ENCODE measurements at regions not wholly inside any gene's neighbourhood (a gene's known extent, or its start where the extent isn't known, plus 50 kb on each side); places are given as distances from the start of the nearest gene placed in this dataset.

DNA sequence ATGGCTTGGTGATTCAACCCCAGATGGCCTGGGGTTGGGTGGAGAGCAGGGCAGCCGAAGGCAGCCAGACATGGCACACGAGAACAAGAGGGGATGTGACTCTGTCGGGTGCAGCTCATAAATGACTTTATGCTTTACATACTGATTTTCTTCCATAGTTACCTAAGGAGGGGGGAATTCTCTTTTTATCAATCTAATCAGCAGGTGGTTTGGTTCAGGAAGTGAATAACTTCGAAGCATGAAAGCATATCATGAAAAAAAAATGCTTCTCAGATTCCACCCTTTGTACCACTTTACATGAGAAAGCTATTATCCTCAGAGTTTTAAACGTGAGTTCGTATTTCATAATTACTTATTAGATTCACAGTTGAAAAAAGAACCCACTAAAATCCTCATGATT is 908.9 kb upstream of the LCORL start:
- ChIA-PET CTCF (no interaction called here), POLR2A (ENCODE audit: low non-redundant PET) (no interaction called here)
- intact Hi-C loops (cut with micrococcal nuclease; ENCODE audit: unreplicated experiment), result no loop called here

GRCh38 chr4:18923496-18924161 is 902.1 kb upstream of the LCORL start:
- Histone ChIP-seq H3K27ac (ENCODE audit: low read depth, low read length, poor library complexity, severe bottlenecking) (no peak overlapping the region), H3K9me3 (ENCODE audit: low read depth, low read length, poor library complexity, severe bottlenecking) (no peaks in the 10 kb centered on the region), H3K4me1 (ENCODE audit: insufficient read depth, low read length, poor library complexity, severe bottlenecking) (no peaks in the 10 kb centered on the region), H3K27me3 (replicated peaks; ENCODE audit: insufficient read depth, low read depth, low read length, poor library complexity) (no peaks in the 10 kb centered on the region), H3K36me3 (ENCODE audit: insufficient read depth, low read length, poor library complexity, severe bottlenecking) (no peaks in the 10 kb centered on the region), H3K4me3 (ENCODE audit: low read depth, low read length, poor library complexity, severe bottlenecking) (no peak overlapping the region)
- DNase-seq (ENCODE audit: low spot score), result no peak
- ChIA-PET CTCF (no interaction called here), POLR2A (ENCODE audit: low non-redundant PET) (no interaction called here)
- BruUV-seq (replicated peaks), result no TSS peak
- intact Hi-C loops (cut with micrococcal nuclease; ENCODE audit: unreplicated experiment), result no loop called here
- no peak for TF ChIP-seq EZH2 (IDR thresholded peaks at IDR 0.05; ENCODE audit: borderline replicate concordance, low read depth, low read length, poor library complexity, severe bottlenecking)
- TF ChIP-seq, protein P1, sequence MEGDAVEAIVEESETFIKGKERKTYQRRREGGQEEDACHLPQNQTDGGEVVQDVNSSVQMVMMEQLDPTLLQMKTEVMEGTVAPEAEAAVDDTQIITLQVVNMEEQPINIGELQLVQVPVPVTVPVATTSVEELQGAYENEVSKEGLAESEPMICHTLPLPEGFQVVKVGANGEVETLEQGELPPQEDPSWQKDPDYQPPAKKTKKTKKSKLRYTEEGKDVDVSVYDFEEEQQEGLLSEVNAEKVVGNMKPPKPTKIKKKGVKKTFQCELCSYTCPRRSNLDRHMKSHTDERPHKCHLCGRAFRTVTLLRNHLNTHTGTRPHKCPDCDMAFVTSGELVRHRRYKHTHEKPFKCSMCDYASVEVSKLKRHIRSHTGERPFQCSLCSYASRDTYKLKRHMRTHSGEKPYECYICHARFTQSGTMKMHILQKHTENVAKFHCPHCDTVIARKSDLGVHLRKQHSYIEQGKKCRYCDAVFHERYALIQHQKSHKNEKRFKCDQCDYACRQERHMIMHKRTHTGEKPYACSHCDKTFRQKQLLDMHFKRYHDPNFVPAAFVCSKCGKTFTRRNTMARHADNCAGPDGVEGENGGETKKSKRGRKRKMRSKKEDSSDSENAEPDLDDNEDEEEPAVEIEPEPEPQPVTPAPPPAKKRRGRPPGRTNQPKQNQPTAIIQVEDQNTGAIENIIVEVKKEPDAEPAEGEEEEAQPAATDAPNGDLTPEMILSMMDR (conservative IDR thresholded peaks at IDR 0.05; ENCODE audit: low read depth, low read length), result no peak

More for the DNA sequence above, 908.9 kb upstream of the LCORL start:
- no peak for DNase-seq (ENCODE audit: low spot score)
- TF ChIP-seq EZH2 (IDR thresholded peaks at IDR 0.05; ENCODE audit: borderline replicate concordance, low read depth, low read length, poor library complexity, severe bottlenecking), result no peak
- TF ChIP-seq, protein P1 (conservative IDR thresholded peaks at IDR 0.05; ENCODE audit: low read depth, low read length), result no peak
- Histone ChIP-seq H3K27me3 (replicated peaks; ENCODE audit: insufficient read depth, low read depth, low read length, poor library complexity) (no peaks in the 10 kb centered on the region), H3K9me3 (ENCODE audit: low read depth, low read length, poor library complexity, severe bottlenecking) (no peaks in the 10 kb centered on the region), H3K36me3 (ENCODE audit: insufficient read depth, low read length, poor library complexity, severe bottlenecking) (no peaks in the 10 kb centered on the region), H3K4me1 (ENCODE audit: insufficient read depth, low read length, poor library complexity, severe bottlenecking) (no peaks in the 10 kb centered on the region), H3K27ac (ENCODE audit: low read depth, low read length, poor library complexity, severe bottlenecking) (no peak overlapping the region), H3K4me3 (ENCODE audit: low read depth, low read length, poor library complexity, severe bottlenecking) (no peak overlapping the region)
- no TSS peak for BruUV-seq (replicated peaks)

DNA sequence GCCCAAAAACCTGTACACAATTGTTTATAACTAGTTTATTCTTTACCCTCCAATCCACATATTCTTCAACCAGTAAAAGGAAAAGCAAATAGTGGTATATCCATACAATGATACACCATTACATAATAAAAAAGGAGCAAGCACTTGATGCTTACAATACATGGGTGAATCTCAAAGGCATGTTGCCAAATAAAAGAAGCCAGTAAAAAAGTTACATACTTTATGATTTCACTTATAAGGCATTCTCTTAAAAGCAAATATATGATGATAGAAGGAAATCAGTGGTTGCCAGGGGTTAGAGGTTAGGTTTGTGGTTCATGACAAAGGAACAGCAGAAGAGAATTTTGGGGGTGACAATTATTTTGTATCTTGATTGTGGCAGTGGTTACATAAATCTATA is 896.1 kb upstream of the LCORL start:
- POLR2A ChIA-PET (ENCODE audit: low non-redundant PET), result interaction anchor here (0.7 kb wide), 1 partner anchor 1941 kb away, joined by 3 read pairs; no protein-coding TSS in a partner anchor
- intact Hi-C loops (cut with micrococcal nuclease; ENCODE audit: unreplicated experiment), result loop anchor here (1.0 kb wide), 1 partner anchor 16 kb away; no protein-coding TSS in a partner anchor

More for the DNA sequence above, 896.1 kb upstream of the LCORL start:
- H3K36me3 ChIP-seq (ENCODE audit: insufficient read depth, low read length, poor library complexity, severe bottlenecking), result no peaks in the 10 kb centered on the region
- BruUV-seq (replicated peaks), result no TSS peak
- CTCF ChIA-PET, result no interaction called here
- H3K27me3 ChIP-seq (replicated peaks; ENCODE audit: insufficient read depth, low read depth, low read length, poor library complexity), result no peaks in the 10 kb centered on the region
- H3K27ac ChIP-seq (ENCODE audit: low read depth, low read length, poor library complexity, severe bottlenecking), result no peak overlapping the region
- DNase-seq (ENCODE audit: low spot score), result no peak
- TF ChIP-seq, protein P1 (conservative IDR thresholded peaks at IDR 0.05; ENCODE audit: low read depth, low read length), result no peak
- no peak for TF ChIP-seq EZH2 (IDR thresholded peaks at IDR 0.05; ENCODE audit: borderline replicate concordance, low read depth, low read length, poor library complexity, severe bottlenecking)
- no peaks in the 10 kb centered on the region for H3K9me3 ChIP-seq (ENCODE audit: low read depth, low read length, poor library complexity, severe bottlenecking)
- no peaks in the 10 kb centered on the region for H3K4me1 ChIP-seq (ENCODE audit: insufficient read depth, low read length, poor library complexity, severe bottlenecking)
- H3K4me3 ChIP-seq (ENCODE audit: low read depth, low read length, poor library complexity, severe bottlenecking), result no peak overlapping the region
